ENCODE measurements at regions not wholly inside any gene's neighbourhood (a gene's known extent, or its start where the extent isn't known, plus 50 kb on each side); places are given as distances from the start of the nearest gene placed in this dataset.

GRCh38 chr3:118425272-118425837 is 609.3 kb downstream of the IGSF11 start (continued):
- no peak for TF ChIP-seq MXI1 (IDR thresholded peaks at IDR 0.05; ENCODE audit: low read depth, low read length)

- H3K4me3 ChIP-seq (ENCODE audit: low read depth in 2 of 2, low read length in 1 of 2), result no peak overlapping the region
- H4K20me1 ChIP-seq (ENCODE audit: insufficient read depth), result no peaks in the 10 kb centered on the region
- H3K4me1 ChIP-seq (ENCODE audit: control insufficient read depth in 1 of 2, insufficient read depth in 2 of 2, low read depth in 1 of 2, low read length in 1 of 2), result no peaks in the 10 kb centered on the region
- no peaks in the 10 kb centered on the region for H3F3A ChIP-seq (replicated peaks; ENCODE audit: insufficient read depth)
- TF ChIP-seq ELF1 (IDR thresholded peaks at IDR 0.05) (no peak), JUND (IDR thresholded peaks at IDR 0.05) (no peak), REST (IDR thresholded peaks at IDR 0.05; ENCODE audit: low read depth, low read length) (no peak), TEAD4 (IDR thresholded peaks at IDR 0.05; ENCODE audit: borderline replicate concordance, insufficient read depth) (no peak), CHD2 (IDR thresholded peaks at IDR 0.05; ENCODE audit: low read length, partially characterized antibody) (no peak), MEF2A (IDR thresholded peaks at IDR 0.05; ENCODE audit: borderline replicate concordance, low read depth) (no peak), YY1 (IDR thresholded peaks at IDR 0.05; ENCODE audit: low read depth) (no peak), RXRA (IDR thresholded peaks at IDR 0.05; ENCODE audit: borderline replicate concordance, low read depth) (no peak), CTCF (IDR thresholded peaks at IDR 0.05) (no peak), PBX3 (IDR thresholded peaks at IDR 0.05) (no peak), SIN3A (IDR thresholded peaks at IDR 0.05; ENCODE audit: borderline replicate concordance, low read depth, low read length) (no peak), TCF12 (IDR thresholded peaks at IDR 0.05) (no peak)
- no peaks in the 10 kb centered on the region for H3K79me2 ChIP-seq (ENCODE audit: insufficient read depth)
- 61% methylated on average over 2 of the region's 2 CpGs for WGBS (ENCODE audit: low lambda C conversion rate)
- H3K9me3 ChIP-seq, result no peaks in the 10 kb centered on the region
- CTCF ChIA-PET, result interaction anchor here (1.0 kb wide), 1 partner anchor 10 kb away, joined by 3 read pairs; no protein-coding TSS in a partner anchor
- H3K27ac ChIP-seq (ENCODE audit: low read depth in 2 of 2, low read length in 1 of 2), result no peak overlapping the region
- no peak overlapping the region for H3K4me2 ChIP-seq
- no peaks in the 10 kb centered on the region for H3K36me3 ChIP-seq (replicated peaks in 1 of 2; ENCODE audit: control insufficient read depth in 1 of 2, insufficient read depth in 2 of 2, low read length in 1 of 2)
- H3K27me3 ChIP-seq (ENCODE audit: insufficient read depth), result no peaks in the 10 kb centered on the region
- no peak overlapping the region for H2AFZ ChIP-seq (ENCODE audit: low read depth)
- POLR2A ChIA-PET, result no interaction called here
- H3K9ac ChIP-seq, result no peak overlapping the region
- DNase-seq, result no peak
- H3K9me2 ChIP-seq, result no peaks in the 10 kb centered on the region
Measured at GRCh38 chr3:118433825-118434224, 600.8 kb downstream of the IGSF11 start.
